HEK293 (cell line): ENCODE measurements at regions not wholly inside any gene's neighbourhood (a gene's known extent, or its start where the extent isn't known, plus 50 kb on each side); places are given as distances from the start of the nearest gene placed in this dataset.

Source experiments
- CTCF ChIA-PET: fragments of 350-600 bp; formaldehyde crosslinking; extraction: SDS; loops from one replicate; lab custom pipeline; 2021; ENCODE audit warnings: antibody characterized with exemption; lab: Yijun Ruan, JAX
- POLR2A ChIA-PET: fragments of 300-600 bp; formaldehyde crosslinking; extraction: SDS; loops from one replicate; lab custom pipeline; 2020; ENCODE audit warnings: antibody characterized with exemption, inconsistent platforms; lab: Yijun Ruan, JAX
- H3K27ac ChIP-seq: fragments of 200-500 bp; sonication (Bioruptor generic); 2 replicates; pipeline ENCODE4 v1.5.1; 2014; ENCODE audit warnings: low read depth, low read length, control low read depth, inconsistent platforms; ENCODE audit errors: extremely low read depth
- H3K36me3 ChIP-seq, 2 experiments: fragments of 200-500 bp in 1 of 2; sonication (Bioruptor generic) in 1 of 2; 1 replicate in 1 of 2; 2 replicates in 1 of 2; pipeline ENCODE4 v1.5.1; 2014 to 2017; ENCODE audit warnings: inconsistent platforms in 2 of 2, low read length in 2 of 2; ENCODE audit not compliant: control insufficient read depth in 2 of 2, insufficient read depth in 1 of 2
- H3K4me1 ChIP-seq: fragments of 200-500 bp; sonication (Bioruptor generic); 2 replicates; pipeline ENCODE4 v1.5.1; 2014; ENCODE audit warnings: mild to moderate bottlenecking, low read length, inconsistent platforms; ENCODE audit not compliant: control insufficient read depth, insufficient read depth
- H3K4me3 ChIP-seq: 2 replicates; pipeline ENCODE4 v1.5.1; 2011; ENCODE audit warnings: low read depth, mild to moderate bottlenecking, control low read depth, low read length, moderate library complexity
- H3K9me3 ChIP-seq: fragments of 200-500 bp; sonication (Bioruptor generic); 2 replicates; pipeline ENCODE4 v1.5.1; 2014; ENCODE audit warnings: low read depth, low read length, inconsistent platforms; ENCODE audit not compliant: control insufficient read depth, insufficient read depth
- ELK4 ChIP-seq: IDR thresholded peaks from 2 replicates; pipeline ENCODE4 v1.6.1; 2011; ENCODE audit warnings: mild to moderate bottlenecking, low read depth, low read length, borderline replicate concordance
- FEZF1 ChIP-seq: fragments of 450-650 bp; formaldehyde crosslinking; IDR thresholded peaks from 2 replicates; pipeline ENCODE4 v1.5.1; 2016; ENCODE audit warnings: missing biosample characterization, missing genetic modification characterization
- GLI4 ChIP-seq: fragments of 450-650 bp; formaldehyde crosslinking; IDR thresholded peaks from 2 replicates; pipeline ENCODE4 v1.5.1; 2016; ENCODE audit warnings: missing biosample characterization, missing genetic modification characterization
- KLF17 ChIP-seq: fragments of 450-650 bp; formaldehyde crosslinking; IDR thresholded peaks from 2 replicates; pipeline ENCODE4 v1.5.1; 2016; ENCODE audit warnings: missing biosample characterization, missing genetic modification characterization
- KLF8 ChIP-seq: fragments of 450-650 bp; formaldehyde crosslinking; IDR thresholded peaks from 2 replicates; pipeline ENCODE4 v1.5.1; 2016; ENCODE audit warnings: missing biosample characterization, missing genetic modification characterization
- ZBTB44 ChIP-seq: fragments of 450-650 bp; IDR thresholded peaks from 2 replicates; pipeline ENCODE4 v1.5.1; 2018; ENCODE audit warnings: missing biosample characterization, mild to moderate bottlenecking, missing genetic modification characterization
- ZBTB49 ChIP-seq: fragments of 450-650 bp; formaldehyde crosslinking; IDR thresholded peaks from 2 replicates; pipeline ENCODE4 v1.5.1; 2016; ENCODE audit warnings: missing biosample characterization, missing genetic modification characterization, low read depth
- ZNF221 ChIP-seq: fragments of 450-650 bp; formaldehyde crosslinking; IDR thresholded peaks from 2 replicates; pipeline ENCODE4 v1.5.1; 2017; ENCODE audit warnings: missing biosample characterization, missing genetic modification characterization, borderline replicate concordance
- ZNF404 ChIP-seq: fragments of 450-650 bp; formaldehyde crosslinking; IDR thresholded peaks from 2 replicates; pipeline ENCODE4 v1.5.1; 2017; ENCODE audit warnings: missing biosample characterization, missing genetic modification characterization
- ZNF488 ChIP-seq: fragments of 450-650 bp; formaldehyde crosslinking; IDR thresholded peaks from 2 replicates; pipeline ENCODE4 v1.5.1; 2016; ENCODE audit warnings: missing biosample characterization, missing genetic modification characterization
- ZNF548 ChIP-seq: fragments of 450-650 bp; formaldehyde crosslinking; IDR thresholded peaks from 2 replicates; pipeline ENCODE4 v1.5.1; 2016; ENCODE audit warnings: missing biosample characterization, missing genetic modification characterization
- ZNF629 ChIP-seq: fragments of 450-650 bp; formaldehyde crosslinking; IDR thresholded peaks from 2 replicates; pipeline ENCODE4 v1.5.1; 2017; ENCODE audit warnings: missing biosample characterization, missing genetic modification characterization
- ZNF645 ChIP-seq: fragments of 450-650 bp; formaldehyde crosslinking; IDR thresholded peaks from 2 replicates; pipeline ENCODE4; 2016; ENCODE audit warnings: missing biosample characterization, missing genetic modification characterization
- ZNF677 ChIP-seq: fragments of 450-650 bp; IDR thresholded peaks from 2 replicates; pipeline ENCODE4 v1.5.0; 2018; ENCODE audit warnings: missing biosample characterization, mild to moderate bottlenecking, missing genetic modification characterization, moderate library complexity
- ZNF692 ChIP-seq: fragments of 450-650 bp; formaldehyde crosslinking; IDR thresholded peaks from 2 replicates; pipeline ENCODE4 v1.5.1; 2016; ENCODE audit warnings: missing biosample characterization, missing genetic modification characterization
- ZNF704 ChIP-seq: fragments of 450-650 bp; formaldehyde crosslinking; IDR thresholded peaks from 2 replicates; pipeline ENCODE4 v1.5.1; 2016; ENCODE audit warnings: missing biosample characterization, missing genetic modification characterization
- ZNF707 ChIP-seq: fragments of 450-650 bp; formaldehyde crosslinking; IDR thresholded peaks from 2 replicates; pipeline ENCODE4 v1.5.1; 2016; ENCODE audit warnings: missing biosample characterization, missing genetic modification characterization
- ZNF843 ChIP-seq: fragments of 450-650 bp; formaldehyde crosslinking; IDR thresholded peaks from 2 replicates; pipeline ENCODE4 v1.5.1; 2016; ENCODE audit warnings: missing biosample characterization, missing genetic modification characterization
- ZSCAN16 ChIP-seq: fragments of 450-650 bp; formaldehyde crosslinking; IDR thresholded peaks from 2 replicates; pipeline ENCODE4 v1.5.1; 2016; ENCODE audit warnings: missing biosample characterization, missing genetic modification characterization

- Histone ChIP-seq H3K9me3 (no peaks in the 10 kb centered on the region), H3K27ac (no peak overlapping the region), H3K4me3 (no peak overlapping the region), H3K4me1 (no peaks in the 10 kb centered on the region), H3K36me3 (no peaks in the 10 kb centered on the region)
- POLR2A ChIA-PET, result no interaction called here
- CTCF ChIA-PET, result no interaction called here
- no peak for TF ChIP-seq ZNF707
- TF ChIP-seq KLF8 (tag by site-specific recombination), result no peak
- no peak for TF ChIP-seq ZSCAN16 (tag by site-specific recombination)
- TF ChIP-seq ZNF645, result no peak
- TF ChIP-seq ZNF488 (tag by site-specific recombination), result no peak
- TF ChIP-seq ZNF677 (tag by site-specific recombination), result no peak
Observed at GRCh38 chr5:90174236-90174635, 235.3 kb downstream of the CETN3 start.

- Histone ChIP-seq H3K4me1 (no peaks in the 10 kb centered on the region), H3K9me3 (no peaks in the 10 kb centered on the region), H3K4me3 (no peak overlapping the region), H3K36me3 (no peaks in the 10 kb centered on the region), H3K27ac (no peak overlapping the region)
- ChIA-PET CTCF (no interaction called here), POLR2A (no interaction called here)
- TF ChIP-seq ZNF548 (no peak), ZNF692 (tag by site-specific recombination) (no peak), ZNF843 (tag by site-specific recombination) (no peak), ZNF221 (tag by site-specific recombination) (no peak), ZNF704 (tag by site-specific recombination) (no peak), KLF17 (tag by site-specific recombination) (no peak), ZNF707 (no peak), ELK4 (no peak), ZBTB49 (tag by site-specific recombination) (no peak), FEZF1 (tag by site-specific recombination) (no peak), ZBTB44 (tag by site-specific recombination) (no peak), ZNF629 (tag by site-specific recombination) (no peak), ZNF404 (tag by site-specific recombination) (no peak), ZNF677 (tag by site-specific recombination) (no peak), GLI4 (tag by site-specific recombination) (no peak)
Observed at GRCh38 chr5:90173299-90174030, 236.1 kb downstream of the CETN3 start.
